ENCODE measurements at regions not wholly inside any gene's neighbourhood (a gene's known extent, or its start where the extent isn't known, plus 50 kb on each side); places are given as distances from the start of the nearest gene placed in this dataset.

DNA sequence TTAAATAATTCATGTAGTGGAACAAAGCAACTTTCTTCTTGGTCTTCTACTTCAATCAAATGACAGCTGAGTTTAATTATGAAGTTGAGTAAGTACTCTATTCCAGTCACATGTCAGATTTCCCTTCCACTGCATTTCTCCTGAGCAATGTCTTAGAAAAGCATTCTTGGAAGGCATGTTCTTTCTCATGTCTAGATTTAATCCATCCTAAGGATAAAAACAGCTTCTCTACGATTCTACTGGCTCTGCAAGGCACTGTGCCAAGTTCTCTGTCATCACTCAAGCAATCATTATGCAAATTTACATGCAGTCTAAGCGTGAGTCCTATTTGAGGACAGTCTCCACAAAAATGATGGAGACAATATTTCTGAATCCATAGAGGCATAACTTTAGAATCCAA, 142.4 kb downstream of the YIPF5 start (continued):
- TF ChIP-seq, protein P1, sequence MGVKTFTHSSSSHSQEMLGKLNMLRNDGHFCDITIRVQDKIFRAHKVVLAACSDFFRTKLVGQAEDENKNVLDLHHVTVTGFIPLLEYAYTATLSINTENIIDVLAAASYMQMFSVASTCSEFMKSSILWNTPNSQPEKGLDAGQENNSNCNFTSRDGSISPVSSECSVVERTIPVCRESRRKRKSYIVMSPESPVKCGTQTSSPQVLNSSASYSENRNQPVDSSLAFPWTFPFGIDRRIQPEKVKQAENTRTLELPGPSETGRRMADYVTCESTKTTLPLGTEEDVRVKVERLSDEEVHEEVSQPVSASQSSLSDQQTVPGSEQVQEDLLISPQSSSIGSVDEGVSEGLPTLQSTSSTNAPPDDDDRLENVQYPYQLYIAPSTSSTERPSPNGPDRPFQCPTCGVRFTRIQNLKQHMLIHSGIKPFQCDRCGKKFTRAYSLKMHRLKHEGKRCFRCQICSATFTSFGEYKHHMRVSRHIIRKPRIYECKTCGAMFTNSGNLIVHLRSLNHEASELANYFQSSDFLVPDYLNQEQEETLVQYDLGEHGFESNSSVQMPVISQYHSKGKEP (tag by site-specific recombination; IDR thresholded peaks at IDR 0.05), result peak; percentile 71; the same call in 1 of the 2 replicates
- TF ChIP-seq, protein P2, sequence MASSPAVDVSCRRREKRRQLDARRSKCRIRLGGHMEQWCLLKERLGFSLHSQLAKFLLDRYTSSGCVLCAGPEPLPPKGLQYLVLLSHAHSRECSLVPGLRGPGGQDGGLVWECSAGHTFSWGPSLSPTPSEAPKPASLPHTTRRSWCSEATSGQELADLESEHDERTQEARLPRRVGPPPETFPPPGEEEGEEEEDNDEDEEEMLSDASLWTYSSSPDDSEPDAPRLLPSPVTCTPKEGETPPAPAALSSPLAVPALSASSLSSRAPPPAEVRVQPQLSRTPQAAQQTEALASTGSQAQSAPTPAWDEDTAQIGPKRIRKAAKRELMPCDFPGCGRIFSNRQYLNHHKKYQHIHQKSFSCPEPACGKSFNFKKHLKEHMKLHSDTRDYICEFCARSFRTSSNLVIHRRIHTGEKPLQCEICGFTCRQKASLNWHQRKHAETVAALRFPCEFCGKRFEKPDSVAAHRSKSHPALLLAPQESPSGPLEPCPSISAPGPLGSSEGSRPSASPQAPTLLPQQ (tag by site-specific recombination; IDR thresholded peaks at IDR 0.05), result no peak
- TF ChIP-seq ZNF223 (tag by site-specific recombination; IDR thresholded peaks at IDR 0.05) (no peak), MZF1 (tag by site-specific recombination; IDR thresholded peaks at IDR 0.05; ENCODE audit: borderline replicate concordance) (0 out of 2 replicates have a peak, but pooled peaks have one; percentile 10), ZSCAN30 (tag by site-specific recombination; IDR thresholded peaks at IDR 0.05) (peak; percentile 70), TRIM28 (IDR thresholded peaks at IDR 0.05; ENCODE audit: borderline replicate concordance, low read length) (peak; percentile 37; the same call in 1 of the 2 replicates), ZNF837 (tag by site-specific recombination; IDR thresholded peaks at IDR 0.05) (no peak)
- TF ChIP-seq, protein P3, sequence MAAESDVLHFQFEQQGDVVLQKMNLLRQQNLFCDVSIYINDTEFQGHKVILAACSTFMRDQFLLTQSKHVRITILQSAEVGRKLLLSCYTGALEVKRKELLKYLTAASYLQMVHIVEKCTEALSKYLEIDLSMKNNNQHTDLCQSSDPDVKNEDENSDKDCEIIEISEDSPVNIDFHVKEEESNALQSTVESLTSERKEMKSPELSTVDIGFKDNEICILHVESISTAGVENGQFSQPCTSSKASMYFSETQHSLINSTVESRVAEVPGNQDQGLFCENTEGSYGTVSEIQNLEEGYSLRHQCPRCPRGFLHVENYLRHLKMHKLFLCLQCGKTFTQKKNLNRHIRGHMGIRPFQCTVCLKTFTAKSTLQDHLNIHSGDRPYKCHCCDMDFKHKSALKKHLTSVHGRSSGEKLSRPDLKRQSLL (tag by site-specific recombination; IDR thresholded peaks at IDR 0.05), result peak; percentile 43; the same call in 1 of the 2 replicates
- TF ChIP-seq, protein P4, sequence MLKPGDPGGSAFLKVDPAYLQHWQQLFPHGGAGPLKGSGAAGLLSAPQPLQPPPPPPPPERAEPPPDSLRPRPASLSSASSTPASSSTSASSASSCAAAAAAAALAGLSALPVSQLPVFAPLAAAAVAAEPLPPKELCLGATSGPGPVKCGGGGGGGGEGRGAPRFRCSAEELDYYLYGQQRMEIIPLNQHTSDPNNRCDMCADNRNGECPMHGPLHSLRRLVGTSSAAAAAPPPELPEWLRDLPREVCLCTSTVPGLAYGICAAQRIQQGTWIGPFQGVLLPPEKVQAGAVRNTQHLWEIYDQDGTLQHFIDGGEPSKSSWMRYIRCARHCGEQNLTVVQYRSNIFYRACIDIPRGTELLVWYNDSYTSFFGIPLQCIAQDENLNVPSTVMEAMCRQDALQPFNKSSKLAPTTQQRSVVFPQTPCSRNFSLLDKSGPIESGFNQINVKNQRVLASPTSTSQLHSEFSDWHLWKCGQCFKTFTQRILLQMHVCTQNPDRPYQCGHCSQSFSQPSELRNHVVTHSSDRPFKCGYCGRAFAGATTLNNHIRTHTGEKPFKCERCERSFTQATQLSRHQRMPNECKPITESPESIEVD (tag by site-specific recombination; IDR thresholded peaks at IDR 0.05), result peak; percentile 64
- TF ChIP-seq, protein P5, sequence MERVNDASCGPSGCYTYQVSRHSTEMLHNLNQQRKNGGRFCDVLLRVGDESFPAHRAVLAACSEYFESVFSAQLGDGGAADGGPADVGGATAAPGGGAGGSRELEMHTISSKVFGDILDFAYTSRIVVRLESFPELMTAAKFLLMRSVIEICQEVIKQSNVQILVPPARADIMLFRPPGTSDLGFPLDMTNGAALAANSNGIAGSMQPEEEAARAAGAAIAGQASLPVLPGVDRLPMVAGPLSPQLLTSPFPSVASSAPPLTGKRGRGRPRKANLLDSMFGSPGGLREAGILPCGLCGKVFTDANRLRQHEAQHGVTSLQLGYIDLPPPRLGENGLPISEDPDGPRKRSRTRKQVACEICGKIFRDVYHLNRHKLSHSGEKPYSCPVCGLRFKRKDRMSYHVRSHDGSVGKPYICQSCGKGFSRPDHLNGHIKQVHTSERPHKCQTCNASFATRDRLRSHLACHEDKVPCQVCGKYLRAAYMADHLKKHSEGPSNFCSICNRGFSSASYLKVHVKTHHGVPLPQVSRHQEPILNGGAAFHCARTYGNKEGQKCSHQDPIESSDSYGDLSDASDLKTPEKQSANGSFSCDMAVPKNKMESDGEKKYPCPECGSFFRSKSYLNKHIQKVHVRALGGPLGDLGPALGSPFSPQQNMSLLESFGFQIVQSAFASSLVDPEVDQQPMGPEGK (tag by site-specific recombination; IDR thresholded peaks at IDR 0.05), result no peak

DNA sequence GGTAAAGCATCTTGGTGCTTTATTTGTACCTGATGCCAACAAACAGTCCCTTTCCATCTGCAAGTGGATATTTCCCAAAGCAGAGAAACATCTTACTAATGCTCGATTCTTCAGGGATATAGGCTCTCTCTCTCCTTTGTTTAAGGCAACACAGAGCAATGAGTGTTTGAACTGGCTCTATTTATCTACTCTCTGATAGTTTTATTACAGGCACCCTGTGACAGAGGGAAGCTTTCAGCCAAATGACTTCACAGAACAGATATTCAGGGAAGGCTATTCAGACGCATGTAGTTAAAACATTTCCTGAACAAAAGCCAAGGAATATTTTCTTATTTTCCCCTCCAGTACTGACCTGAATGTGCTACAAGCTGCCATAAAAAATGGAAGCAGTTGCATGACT, 141.8 kb downstream of the YIPF5 start:
- no peaks in the 10 kb centered on the region for H3K36me3 ChIP-seq (ENCODE audit: control insufficient read depth in 2 of 2, insufficient read depth in 1 of 2, low read length in 2 of 2)
- no peak overlapping the region for H3K4me3 ChIP-seq (ENCODE audit: low read depth, low read length)
- H3K27ac ChIP-seq (ENCODE audit: extremely low read depth, low read depth, low read length), result peak overlapping the region; percentile 67
- H3K4me1 ChIP-seq (ENCODE audit: control insufficient read depth, insufficient read depth, low read length), result peaks cover 18% of the 10 kb centered on the region
- H3K9me3 ChIP-seq (ENCODE audit: control insufficient read depth, insufficient read depth, low read depth, low read length), result no peaks in the 10 kb centered on the region
- POLR2A ChIA-PET, result interaction anchor here (0.7 to 1.1 kb wide), 2 partner anchors 161 to 1342 kb away, joined by 3 read pairs; no protein-coding TSS in a partner anchor
- CTCF ChIA-PET, result interaction anchor here (0.9 kb wide), 1 partner anchor 34 kb away, joined by 5 read pairs; no protein-coding TSS in a partner anchor
- peak; percentile 56; the same call in 1 of the 2 replicates for TF ChIP-seq ZNF843 (tag by site-specific recombination; IDR thresholded peaks at IDR 0.05)
- no peak for TF ChIP-seq ZNF837 (tag by site-specific recombination; IDR thresholded peaks at IDR 0.05)
- peak; percentile 46; the same call in 1 of the 2 replicates for TF ChIP-seq OSR2 (tag by site-specific recombination; IDR thresholded peaks at IDR 0.05)
- peak; percentile 25; the same call in 1 of the 2 replicates for TF ChIP-seq GLIS1 (tag by site-specific recombination; IDR thresholded peaks at IDR 0.05)
- TF ChIP-seq, protein P4 (tag by site-specific recombination; IDR thresholded peaks at IDR 0.05), result peak; percentile 91
- no peak for TF ChIP-seq ZNF549 (tag by site-specific recombination; IDR thresholded peaks at IDR 0.05)
- TF ChIP-seq, protein P2 (tag by site-specific recombination; IDR thresholded peaks at IDR 0.05), result no peak
- TF ChIP-seq ZNF184 (tag by site-specific recombination; IDR thresholded peaks at IDR 0.05), result no peak
- TF ChIP-seq ZEB2 (tag by site-specific recombination; IDR thresholded peaks at IDR 0.05), result 0 out of 2 replicates have a peak, but pooled peaks have one; percentile 31
- TF ChIP-seq ZNF561 (tag by site-specific recombination; IDR thresholded peaks at IDR 0.05; ENCODE audit: borderline replicate concordance), result peak; percentile 44; the same call in 1 of the 2 replicates
- peak; percentile 71 for TF ChIP-seq FEZF1 (tag by site-specific recombination; IDR thresholded peaks at IDR 0.05)
- TF ChIP-seq, protein P6, sequence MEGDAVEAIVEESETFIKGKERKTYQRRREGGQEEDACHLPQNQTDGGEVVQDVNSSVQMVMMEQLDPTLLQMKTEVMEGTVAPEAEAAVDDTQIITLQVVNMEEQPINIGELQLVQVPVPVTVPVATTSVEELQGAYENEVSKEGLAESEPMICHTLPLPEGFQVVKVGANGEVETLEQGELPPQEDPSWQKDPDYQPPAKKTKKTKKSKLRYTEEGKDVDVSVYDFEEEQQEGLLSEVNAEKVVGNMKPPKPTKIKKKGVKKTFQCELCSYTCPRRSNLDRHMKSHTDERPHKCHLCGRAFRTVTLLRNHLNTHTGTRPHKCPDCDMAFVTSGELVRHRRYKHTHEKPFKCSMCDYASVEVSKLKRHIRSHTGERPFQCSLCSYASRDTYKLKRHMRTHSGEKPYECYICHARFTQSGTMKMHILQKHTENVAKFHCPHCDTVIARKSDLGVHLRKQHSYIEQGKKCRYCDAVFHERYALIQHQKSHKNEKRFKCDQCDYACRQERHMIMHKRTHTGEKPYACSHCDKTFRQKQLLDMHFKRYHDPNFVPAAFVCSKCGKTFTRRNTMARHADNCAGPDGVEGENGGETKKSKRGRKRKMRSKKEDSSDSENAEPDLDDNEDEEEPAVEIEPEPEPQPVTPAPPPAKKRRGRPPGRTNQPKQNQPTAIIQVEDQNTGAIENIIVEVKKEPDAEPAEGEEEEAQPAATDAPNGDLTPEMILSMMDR (tag by site-specific recombination; IDR thresholded peaks at IDR 0.05), result no peak
- TF ChIP-seq, protein P1 (tag by site-specific recombination; IDR thresholded peaks at IDR 0.05), result peak; percentile 68; the same call in 1 of the 2 replicates
